ENCODE measurements at regions not wholly inside any gene's neighbourhood (a gene's known extent, or its start where the extent isn't known, plus 50 kb on each side); places are given as distances from the start of the nearest gene placed in this dataset.

DNA sequence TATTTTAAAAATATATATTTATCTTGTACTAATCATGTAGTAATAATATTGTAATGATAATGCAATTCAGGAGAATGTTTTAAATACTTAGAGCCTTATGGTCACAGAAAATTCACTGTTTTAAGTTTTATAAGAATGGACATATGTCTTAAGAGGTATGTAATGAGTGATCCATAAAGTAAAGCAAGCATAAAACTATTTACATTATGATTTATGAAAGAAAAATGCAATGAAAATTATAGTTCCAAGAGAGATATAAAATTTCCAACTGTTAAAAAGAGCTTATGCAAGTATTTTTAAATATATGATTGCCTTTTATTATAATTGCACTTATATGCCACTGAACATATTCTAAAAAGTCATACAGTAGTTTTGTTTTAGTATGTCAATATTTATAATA, 157.5 kb upstream of the TARS1 start:
- H3K79me2 ChIP-seq (ENCODE audit: low read depth): no peaks in the 10 kb centered on the region
- no peaks in the 10 kb centered on the region for H3K36me3 ChIP-seq (ENCODE audit: low read depth)
- no peak overlapping the region for H2AFZ ChIP-seq
- no peak overlapping the region for H3K4me3 ChIP-seq
- no peaks in the 10 kb centered on the region for H3F3A ChIP-seq (ENCODE audit: insufficient read depth, low read depth)
- no peaks in the 10 kb centered on the region for H3K9me3 ChIP-seq (ENCODE audit: insufficient read depth, low read depth)
- BruUV-seq (replicated peaks): no TSS peak
- ChIA-PET POLR2A (ENCODE audit: unreplicated experiment) (no interaction called here), CTCF (no interaction called here)
- no peaks in the 10 kb centered on the region for H3K27me3 ChIP-seq (ENCODE audit: insufficient read depth, low read depth)
- H3K9me2 ChIP-seq (ENCODE audit: insufficient read depth): no peaks in the 10 kb centered on the region
- no peak overlapping the region for H3K27ac ChIP-seq
- TF ChIP-seq, protein P1, sequence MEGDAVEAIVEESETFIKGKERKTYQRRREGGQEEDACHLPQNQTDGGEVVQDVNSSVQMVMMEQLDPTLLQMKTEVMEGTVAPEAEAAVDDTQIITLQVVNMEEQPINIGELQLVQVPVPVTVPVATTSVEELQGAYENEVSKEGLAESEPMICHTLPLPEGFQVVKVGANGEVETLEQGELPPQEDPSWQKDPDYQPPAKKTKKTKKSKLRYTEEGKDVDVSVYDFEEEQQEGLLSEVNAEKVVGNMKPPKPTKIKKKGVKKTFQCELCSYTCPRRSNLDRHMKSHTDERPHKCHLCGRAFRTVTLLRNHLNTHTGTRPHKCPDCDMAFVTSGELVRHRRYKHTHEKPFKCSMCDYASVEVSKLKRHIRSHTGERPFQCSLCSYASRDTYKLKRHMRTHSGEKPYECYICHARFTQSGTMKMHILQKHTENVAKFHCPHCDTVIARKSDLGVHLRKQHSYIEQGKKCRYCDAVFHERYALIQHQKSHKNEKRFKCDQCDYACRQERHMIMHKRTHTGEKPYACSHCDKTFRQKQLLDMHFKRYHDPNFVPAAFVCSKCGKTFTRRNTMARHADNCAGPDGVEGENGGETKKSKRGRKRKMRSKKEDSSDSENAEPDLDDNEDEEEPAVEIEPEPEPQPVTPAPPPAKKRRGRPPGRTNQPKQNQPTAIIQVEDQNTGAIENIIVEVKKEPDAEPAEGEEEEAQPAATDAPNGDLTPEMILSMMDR (conservative IDR thresholded peaks at IDR 0.05): no peak
- TF ChIP-seq EZH2 (IDR thresholded peaks at IDR 0.05; ENCODE audit: low read depth): no peak
- no peak overlapping the region for H3K4me2 ChIP-seq
- no peaks in the 10 kb centered on the region for H4K20me1 ChIP-seq (ENCODE audit: insufficient read depth)
- no peaks in the 10 kb centered on the region for H3K4me1 ChIP-seq (replicated peaks; ENCODE audit: insufficient read depth)
- intact Hi-C loops (cut with micrococcal nuclease; ENCODE audit: unreplicated experiment): no loop called here
- no peak for DNase-seq

DNA sequence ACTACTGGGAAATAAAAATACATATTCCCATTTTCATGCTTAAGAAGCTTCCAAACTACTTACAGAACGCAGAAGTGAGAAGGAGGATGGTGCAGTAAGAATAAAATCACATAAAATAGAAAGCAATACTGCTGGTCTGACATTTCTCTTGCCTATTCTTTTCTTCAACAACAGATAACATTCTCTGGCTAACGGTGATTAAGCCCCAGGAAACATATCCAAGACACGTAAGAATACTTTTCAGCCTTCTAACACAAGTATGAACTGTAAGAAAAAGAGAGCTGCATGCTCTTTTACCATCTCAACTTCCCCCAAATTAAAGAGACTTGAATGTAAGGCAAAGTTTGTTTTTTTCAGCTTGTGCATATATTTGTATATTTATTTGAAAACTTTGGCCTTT, 156.1 kb upstream of the TARS1 start:
- H3K27ac ChIP-seq: no peak overlapping the region
- no peaks in the 10 kb centered on the region for H3K4me1 ChIP-seq (replicated peaks; ENCODE audit: insufficient read depth)
- ChIA-PET CTCF (no interaction called here), POLR2A (ENCODE audit: unreplicated experiment) (no interaction called here)
- no peaks in the 10 kb centered on the region for H4K20me1 ChIP-seq (ENCODE audit: insufficient read depth)
- BruUV-seq (replicated peaks): no TSS peak
- 0 out of 2 replicates have a peak overlapping the region, but pooled peaks have one; percentile 28 for H2AFZ ChIP-seq
- TF ChIP-seq EZH2 (IDR thresholded peaks at IDR 0.05; ENCODE audit: low read depth): no peak
- TF ChIP-seq, protein P1 (conservative IDR thresholded peaks at IDR 0.05): no peak
- H3K9me2 ChIP-seq (ENCODE audit: insufficient read depth): no peaks in the 10 kb centered on the region
- H3K9me3 ChIP-seq (ENCODE audit: insufficient read depth, low read depth): no peaks in the 10 kb centered on the region
- no peaks in the 10 kb centered on the region for H3F3A ChIP-seq (ENCODE audit: insufficient read depth, low read depth)
- no peaks in the 10 kb centered on the region for H3K79me2 ChIP-seq (ENCODE audit: low read depth)
- intact Hi-C loops (cut with micrococcal nuclease; ENCODE audit: unreplicated experiment): loop anchor here (1.0 kb wide), 1 partner anchor 11 kb away; no protein-coding TSS in a partner anchor
- no peaks in the 10 kb centered on the region for H3K36me3 ChIP-seq (ENCODE audit: low read depth)
- H3K27me3 ChIP-seq (ENCODE audit: insufficient read depth, low read depth): no peaks in the 10 kb centered on the region
- no peak for DNase-seq
- H3K4me3 ChIP-seq: no peak overlapping the region
- H3K4me2 ChIP-seq: no peak overlapping the region

- H4K20me1 ChIP-seq (ENCODE audit: insufficient read depth): no peaks in the 10 kb centered on the region
- intact Hi-C loops (cut with micrococcal nuclease; ENCODE audit: unreplicated experiment): no loop called here
- H3K4me2 ChIP-seq: no peak overlapping the region
- no peaks in the 10 kb centered on the region for H3K36me3 ChIP-seq (ENCODE audit: low read depth)
- DNase-seq: no peak
- CTCF ChIA-PET: no interaction called here
- no peak overlapping the region for H3K27ac ChIP-seq
- no peaks in the 10 kb centered on the region for H3F3A ChIP-seq (ENCODE audit: insufficient read depth, low read depth)
- H3K4me1 ChIP-seq (replicated peaks; ENCODE audit: insufficient read depth): no peaks in the 10 kb centered on the region
- no peaks in the 10 kb centered on the region for H3K9me3 ChIP-seq (ENCODE audit: insufficient read depth, low read depth)
- no peak overlapping the region for H3K4me3 ChIP-seq
- H3K27me3 ChIP-seq (ENCODE audit: insufficient read depth, low read depth): no peaks in the 10 kb centered on the region
- POLR2A ChIA-PET (ENCODE audit: unreplicated experiment): no interaction called here
- no peak overlapping the region for H2AFZ ChIP-seq
- no peaks in the 10 kb centered on the region for H3K9me2 ChIP-seq (ENCODE audit: insufficient read depth)
- no TSS peak for BruUV-seq (replicated peaks)
- H3K79me2 ChIP-seq (ENCODE audit: low read depth): no peaks in the 10 kb centered on the region
- TF ChIP-seq EZH2 (IDR thresholded peaks at IDR 0.05; ENCODE audit: low read depth): no peak
- TF ChIP-seq, protein P1 (conservative IDR thresholded peaks at IDR 0.05): no peak
Measured at GRCh38 chr5:33287242-33287641, 153.5 kb upstream of the TARS1 start.
